Endodermal cell (in vitro differentiated cells): ENCODE measurements at regions not wholly inside any gene's neighbourhood (a gene's known extent, or its start where the extent isn't known, plus 50 kb on each side); places are given as distances from the start of the nearest gene placed in this dataset.

ENCODE experiments used
- DNase-seq: peaks from one replicate; pipeline ENCODE4 v3.0.0-alpha.2; 2017
- H3K27ac ChIP-seq: 2 replicates; pipeline ENCODE4 v1.5.1; 2013; ENCODE audit warnings: mild to moderate bottlenecking, low read depth, low read length, moderate library complexity
- H3K27me3 ChIP-seq: 2 replicates; pipeline ENCODE4 v1.6.1; 2013; ENCODE audit warnings: mild to moderate bottlenecking, low read length, moderate library complexity; ENCODE audit not compliant: insufficient read depth, control insufficient read depth, poor library complexity, severe bottlenecking
- H3K36me3 ChIP-seq: 2 replicates; pipeline ENCODE4 v1.7.0; 2013; ENCODE audit warnings: mild to moderate bottlenecking, low read length, moderate library complexity; ENCODE audit not compliant: control insufficient read depth, insufficient read depth
- H3K4me1 ChIP-seq: one replicate; pipeline ENCODE4 v1.7.0; 2013; ENCODE audit warnings: low read length; ENCODE audit not compliant: control insufficient read depth, insufficient read depth
- H3K4me3 ChIP-seq: 2 replicates; pipeline ENCODE4 v1.5.1; 2013; ENCODE audit warnings: mild to moderate bottlenecking, low read length, moderate library complexity
- H3K9ac ChIP-seq: 2 replicates; pipeline ENCODE4 v1.6.1; 2013; ENCODE audit warnings: mild to moderate bottlenecking, low read length, moderate library complexity; ENCODE audit not compliant: poor library complexity, severe bottlenecking; ENCODE audit errors: extremely low read depth
- H3K9me3 ChIP-seq: 2 replicates; pipeline ENCODE4 v1.6.1; 2013; ENCODE audit warnings: mild to moderate bottlenecking, low read length, moderate library complexity; ENCODE audit not compliant: control insufficient read depth
- H3K27ac Mint-ChIP-seq: 2 replicates; pipeline ENCODE4 v1.8.0; 2020; ENCODE audit warnings: mixed read lengths
- H3K27me3 Mint-ChIP-seq: 2 replicates; pipeline ENCODE4 v1.8.0; 2021; ENCODE audit warnings: mild to moderate bottlenecking, mixed read lengths; ENCODE audit not compliant: insufficient read depth
- H3K36me3 Mint-ChIP-seq: 2 replicates; pipeline ENCODE4 v1.8.0; 2020; ENCODE audit warnings: low read depth, mixed read lengths
- H3K4me1 Mint-ChIP-seq: 2 replicates; pipeline ENCODE4 v1.8.0; 2020; ENCODE audit warnings: mixed read lengths
- H3K4me3 Mint-ChIP-seq: 2 replicates; pipeline ENCODE4 v1.8.0; 2020; ENCODE audit warnings: mild to moderate bottlenecking, moderate library complexity, mixed read lengths
- H3K9me3 Mint-ChIP-seq: 2 replicates; pipeline ENCODE4 v1.8.0; 2020; ENCODE audit warnings: mild to moderate bottlenecking, mixed read lengths
- CTCF ChIP-seq: fragments of 200-600 bp; sonication (generic); conservative IDR thresholded peaks from 2 replicates; pipeline ENCODE4 v1.5.0; 2021; ENCODE audit warnings: antibody characterized with exemption, mild to moderate bottlenecking
- WGBS, 2 experiments: methylation state at CpG; one replicate each; pipeline versions ENCODE4 v1.1.5 to v1.1.7; 2013; ENCODE audit warnings: missing lambda C conversion rate in 2 of 2, mixed read lengths in 1 of 2; ENCODE audit not compliant: insufficient coverage in 1 of 2, insufficient read length in 1 of 2; 5-methylcytosine and 5-hydroxymethylcytosine counted together

GRCh38 chr10:28801869-28802268, 124.5 kb downstream of the BAMBI start:
- Histone ChIP-seq H3K27ac (no peak overlapping the region), H3K4me1 (peaks cover 6% of the 10 kb centered on the region), H3K9ac (no peak overlapping the region), H3K36me3 (no peaks in the 10 kb centered on the region), H3K27me3 (no peaks in the 10 kb centered on the region), H3K4me3 (no peak overlapping the region), H3K9me3 (no peaks in the 10 kb centered on the region)
- peaks cover 27% of the 10 kb centered on the region for H3K4me1 Mint-ChIP-seq
- no peak overlapping the region for H3K27ac Mint-ChIP-seq
- H3K9me3 Mint-ChIP-seq: no peaks in the 10 kb centered on the region
- H3K27me3 Mint-ChIP-seq: peaks cover 4% of the 10 kb centered on the region
- H3K36me3 Mint-ChIP-seq: no peaks in the 10 kb centered on the region
- no peak for TF ChIP-seq CTCF
- H3K4me3 Mint-ChIP-seq: no peak overlapping the region
- DNase-seq: no peak
- 98 to 100% methylated on average over 1 of the region's 1 CpG for WGBS, 2 experiments

GRCh38 chr10:28805390-28805789, 128.1 kb downstream of the BAMBI start:
- peaks cover 50% of the 10 kb centered on the region for H3K4me1 Mint-ChIP-seq
- no peaks in the 10 kb centered on the region for H3K9me3 ChIP-seq
- TF ChIP-seq CTCF: no peak
- no peaks in the 10 kb centered on the region for H3K9me3 Mint-ChIP-seq
- H3K27me3 ChIP-seq: no peaks in the 10 kb centered on the region
- H3K4me1 ChIP-seq: peaks cover 20% of the 10 kb centered on the region
- DNase-seq: no peak
- H3K27me3 Mint-ChIP-seq: no peaks in the 10 kb centered on the region
- 80 to 85% methylated on average over 1 of the region's 1 CpG for WGBS, 2 experiments
- no peak overlapping the region for H3K27ac ChIP-seq
- no peaks in the 10 kb centered on the region for H3K36me3 ChIP-seq
- H3K4me3 ChIP-seq: no peak overlapping the region
- no peak overlapping the region for H3K27ac Mint-ChIP-seq
- no peak overlapping the region for H3K4me3 Mint-ChIP-seq
- no peaks in the 10 kb centered on the region for H3K36me3 Mint-ChIP-seq
- H3K9ac ChIP-seq: no peak overlapping the region

GRCh38 chr10:28806488-28806941, 129.2 kb downstream of the BAMBI start:
- Histone ChIP-seq H3K36me3 (no peaks in the 10 kb centered on the region), H3K4me1 (peaks cover 22% of the 10 kb centered on the region), H3K27me3 (no peaks in the 10 kb centered on the region), H3K4me3 (no peak overlapping the region), H3K9me3 (no peaks in the 10 kb centered on the region), H3K27ac (no peak overlapping the region), H3K9ac (no peak overlapping the region)
- Mint-ChIP-seq H3K9me3 (no peaks in the 10 kb centered on the region), H3K4me1 (peaks cover 54% of the 10 kb centered on the region), H3K27ac (peak overlapping the region; percentile 20), H3K27me3 (no peaks in the 10 kb centered on the region), H3K36me3 (no peaks in the 10 kb centered on the region), H3K4me3 (no peak overlapping the region)
- WGBS, 2 experiments: 85 to 93% methylated on average over 2 to 5 of the region's 5 CpGs
- no peak for TF ChIP-seq CTCF
- no peak for DNase-seq
